ENCODE measurements at regions not wholly inside any gene's neighbourhood (a gene's known extent, or its start where the extent isn't known, plus 50 kb on each side); places are given as distances from the start of the nearest gene placed in this dataset.

DNA sequence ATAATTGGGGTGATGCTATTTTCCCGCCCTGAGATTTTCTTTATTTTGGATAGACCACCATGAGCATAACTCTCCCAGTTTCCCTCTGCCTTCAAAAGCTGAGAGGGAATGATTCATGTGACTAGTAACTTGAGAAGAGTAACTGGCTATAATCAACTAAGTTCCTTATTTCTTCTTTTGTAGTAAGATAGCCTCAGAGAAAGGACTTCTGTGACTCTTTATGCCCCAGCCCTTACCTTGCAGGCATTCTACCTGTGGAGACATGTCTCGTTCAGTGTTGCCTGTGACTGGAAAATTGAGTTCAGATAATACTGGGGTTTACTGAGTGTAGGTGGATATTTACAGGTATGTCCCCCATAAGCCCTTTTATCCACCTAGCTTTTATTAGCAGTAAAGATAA lies 715.4 kb upstream of the HS3ST1 start:
- Mint-ChIP-seq H3K27ac (no peak overlapping the region), H3K4me1 (peaks cover 5% of the 10 kb centered on the region), H3K36me3 (ENCODE audit: low read depth) (no peaks in the 10 kb centered on the region), H3K9me3 (no peaks in the 10 kb centered on the region), H3K4me3 (no peak overlapping the region), H3K27me3 (ENCODE audit: insufficient read depth) (no peaks in the 10 kb centered on the region)
- TF ChIP-seq, protein P1, sequence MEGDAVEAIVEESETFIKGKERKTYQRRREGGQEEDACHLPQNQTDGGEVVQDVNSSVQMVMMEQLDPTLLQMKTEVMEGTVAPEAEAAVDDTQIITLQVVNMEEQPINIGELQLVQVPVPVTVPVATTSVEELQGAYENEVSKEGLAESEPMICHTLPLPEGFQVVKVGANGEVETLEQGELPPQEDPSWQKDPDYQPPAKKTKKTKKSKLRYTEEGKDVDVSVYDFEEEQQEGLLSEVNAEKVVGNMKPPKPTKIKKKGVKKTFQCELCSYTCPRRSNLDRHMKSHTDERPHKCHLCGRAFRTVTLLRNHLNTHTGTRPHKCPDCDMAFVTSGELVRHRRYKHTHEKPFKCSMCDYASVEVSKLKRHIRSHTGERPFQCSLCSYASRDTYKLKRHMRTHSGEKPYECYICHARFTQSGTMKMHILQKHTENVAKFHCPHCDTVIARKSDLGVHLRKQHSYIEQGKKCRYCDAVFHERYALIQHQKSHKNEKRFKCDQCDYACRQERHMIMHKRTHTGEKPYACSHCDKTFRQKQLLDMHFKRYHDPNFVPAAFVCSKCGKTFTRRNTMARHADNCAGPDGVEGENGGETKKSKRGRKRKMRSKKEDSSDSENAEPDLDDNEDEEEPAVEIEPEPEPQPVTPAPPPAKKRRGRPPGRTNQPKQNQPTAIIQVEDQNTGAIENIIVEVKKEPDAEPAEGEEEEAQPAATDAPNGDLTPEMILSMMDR (conservative IDR thresholded peaks at IDR 0.05): no peak
- Histone ChIP-seq H3K27me3 (ENCODE audit: control insufficient read depth, insufficient read depth, low read length, poor library complexity, severe bottlenecking) (no peaks in the 10 kb centered on the region), H3K27ac (ENCODE audit: low read depth, low read length) (no peak overlapping the region), H3K36me3 (ENCODE audit: control insufficient read depth, insufficient read depth, low read length) (no peaks in the 10 kb centered on the region), H3K9ac (ENCODE audit: extremely low read depth, low read length, poor library complexity, severe bottlenecking) (no peak overlapping the region), H3K9me3 (ENCODE audit: control insufficient read depth, low read length) (no peaks in the 10 kb centered on the region), H3K4me3 (ENCODE audit: low read length) (no peak overlapping the region), H3K4me1 (ENCODE audit: control insufficient read depth, insufficient read depth, low read length) (no peaks in the 10 kb centered on the region)
- DNase-seq: no peak
- WGBS, 2 experiments (ENCODE audit: insufficient coverage in 1 of 2, insufficient read length in 1 of 2): 100% methylated on average over 2 of the region's 2 CpGs; no CpG with 5 or more reads in 1 of the 2 experiments

DNA sequence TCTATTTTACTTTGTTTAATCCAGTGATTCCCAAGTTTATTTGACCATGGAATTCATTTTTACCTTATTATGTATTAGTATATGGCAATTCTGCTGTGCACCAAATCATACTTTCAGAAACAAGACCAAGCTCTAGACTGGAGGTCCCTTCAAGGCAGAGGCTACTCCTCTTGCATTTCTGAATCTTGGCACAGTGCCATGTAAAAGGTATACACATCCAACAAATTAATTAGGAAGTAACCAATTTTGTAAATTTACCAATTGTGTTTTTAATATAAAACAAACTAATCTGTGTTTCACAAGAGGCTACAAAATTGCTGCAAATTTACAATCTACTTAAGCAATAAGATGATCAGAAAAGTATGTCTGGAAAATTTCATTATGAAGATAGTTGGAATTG lies 712.2 kb upstream of the HS3ST1 start:
- no peak overlapping the region for H3K4me3 ChIP-seq (ENCODE audit: low read length)
- Mint-ChIP-seq H3K4me1 (peaks cover 5% of the 10 kb centered on the region), H3K36me3 (ENCODE audit: low read depth) (no peaks in the 10 kb centered on the region), H3K27me3 (ENCODE audit: insufficient read depth) (no peaks in the 10 kb centered on the region), H3K9me3 (no peaks in the 10 kb centered on the region), H3K27ac (no peak overlapping the region), H3K4me3 (no peak overlapping the region)
- TF ChIP-seq, protein P1 (conservative IDR thresholded peaks at IDR 0.05): no peak
- H3K27me3 ChIP-seq (ENCODE audit: control insufficient read depth, insufficient read depth, low read length, poor library complexity, severe bottlenecking): no peaks in the 10 kb centered on the region
- H3K36me3 ChIP-seq (ENCODE audit: control insufficient read depth, insufficient read depth, low read length): no peaks in the 10 kb centered on the region
- H3K27ac ChIP-seq (ENCODE audit: low read depth, low read length): no peak overlapping the region
- no peak for DNase-seq
- no peak overlapping the region for H3K9ac ChIP-seq (ENCODE audit: extremely low read depth, low read length, poor library complexity, severe bottlenecking)
- no peaks in the 10 kb centered on the region for H3K4me1 ChIP-seq (ENCODE audit: control insufficient read depth, insufficient read depth, low read length)
- no peaks in the 10 kb centered on the region for H3K9me3 ChIP-seq (ENCODE audit: control insufficient read depth, low read length)

DNA sequence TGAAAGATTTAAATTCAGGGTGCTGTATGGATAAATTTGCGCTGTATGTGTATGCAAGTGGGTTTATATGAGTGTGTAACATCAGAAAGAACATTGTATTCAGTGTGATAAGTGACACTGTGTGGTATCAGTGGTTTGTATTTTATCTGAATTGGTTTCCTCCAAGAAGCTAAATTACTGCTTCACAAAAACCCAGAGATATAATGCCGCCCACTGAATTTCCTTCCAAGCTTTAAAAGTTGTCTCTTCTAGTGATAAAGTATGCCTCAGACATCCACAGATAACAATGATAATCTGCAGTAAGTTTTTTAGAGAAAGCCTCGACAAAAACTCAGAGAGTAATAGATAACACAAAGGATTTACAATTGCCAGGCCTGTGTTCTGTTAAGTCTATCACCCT lies 710.6 kb upstream of the HS3ST1 start:
- WGBS, 2 experiments (ENCODE audit: insufficient coverage in 1 of 2, insufficient read length in 1 of 2): 82 to 100% methylated on average over 1 to 3 of the region's 3 CpGs
- no peak overlapping the region for H3K9ac ChIP-seq (ENCODE audit: extremely low read depth, low read length, poor library complexity, severe bottlenecking)
- no peaks in the 10 kb centered on the region for H3K27me3 ChIP-seq (ENCODE audit: control insufficient read depth, insufficient read depth, low read length, poor library complexity, severe bottlenecking)
- TF ChIP-seq, protein P1 (conservative IDR thresholded peaks at IDR 0.05): no peak
- H3K27me3 Mint-ChIP-seq (ENCODE audit: insufficient read depth): no peaks in the 10 kb centered on the region
- no peaks in the 10 kb centered on the region for H3K4me1 ChIP-seq (ENCODE audit: control insufficient read depth, insufficient read depth, low read length)
- no peaks in the 10 kb centered on the region for H3K9me3 ChIP-seq (ENCODE audit: control insufficient read depth, low read length)
- peaks cover 5% of the 10 kb centered on the region for H3K4me1 Mint-ChIP-seq
- H3K27ac ChIP-seq (ENCODE audit: low read depth, low read length): no peak overlapping the region
- H3K27ac Mint-ChIP-seq: no peak overlapping the region
- H3K4me3 ChIP-seq (ENCODE audit: low read length): no peak overlapping the region
- peaks cover 6% of the 10 kb centered on the region for H3K9me3 Mint-ChIP-seq
- DNase-seq: no peak
- no peaks in the 10 kb centered on the region for H3K36me3 ChIP-seq (ENCODE audit: control insufficient read depth, insufficient read depth, low read length)
- H3K36me3 Mint-ChIP-seq (ENCODE audit: low read depth): no peaks in the 10 kb centered on the region
- no peak overlapping the region for H3K4me3 Mint-ChIP-seq
